Parathyroid adenoma (tissue), 2 donors: ENCODE measurements at regions not wholly inside any gene's neighbourhood (a gene's known extent, or its start where the extent isn't known, plus 50 kb on each side); places are given as distances from the start of the nearest gene placed in this dataset.

Experiments
- H2AFZ ChIP-seq: fragments of 300-600 bp; sonication (generic); one replicate; pipeline ENCODE4 v1.7.0; 2017; ENCODE audit warnings: antibody characterized with exemption, mild to moderate bottlenecking
- H3K27ac ChIP-seq: fragments of 300-600 bp; sonication (generic); one replicate; pipeline ENCODE4 v1.7.0; 2017
- H3K27me3 ChIP-seq: fragments of 300-600 bp; sonication (generic); one replicate; pipeline ENCODE4 v1.7.0; 2017; ENCODE audit warnings: low read length; ENCODE audit not compliant: control insufficient read depth, insufficient read depth
- H3K36me3 ChIP-seq: fragments of 300-600 bp; sonication (generic); one replicate; pipeline ENCODE4 v1.7.0; 2017; ENCODE audit warnings: low read length; ENCODE audit not compliant: control insufficient read depth, insufficient read depth
- H3K4me1 ChIP-seq: fragments of 300-600 bp; sonication (generic); one replicate; pipeline ENCODE4 v1.7.0; 2017; ENCODE audit warnings: control low read depth
- H3K4me2 ChIP-seq: fragments of 300-600 bp; sonication (generic); one replicate; pipeline ENCODE4 v1.7.0; 2017; ENCODE audit warnings: low read length
- H3K4me3 ChIP-seq: fragments of 300-600 bp; sonication (generic); one replicate; pipeline ENCODE4 v1.7.0; 2017; ENCODE audit warnings: low read depth, low read length
- H3K79me2 ChIP-seq: fragments of 300-600 bp; sonication (generic); one replicate; pipeline ENCODE4 v1.7.0; 2017; ENCODE audit warnings: control low read depth
- H3K9ac ChIP-seq: fragments of 300-600 bp; sonication (generic); one replicate; pipeline ENCODE4 v1.7.0; 2017; ENCODE audit warnings: mild to moderate bottlenecking
- H3K9me3 ChIP-seq: fragments of 300-600 bp; sonication (generic); one replicate; pipeline ENCODE4 v1.7.0; 2017; ENCODE audit warnings: low read length; ENCODE audit not compliant: control insufficient read depth
- CTCF ChIP-seq: fragments of 300-600 bp; sonication (generic); IDR thresholded peaks from one replicate; pipeline ENCODE4 v1.7.0; 2017; ENCODE audit warnings: antibody characterized with exemption, mild to moderate bottlenecking
- donor health status: primary hyperparathyroidism.

GRCh38 chr11:104625246-104625645 lies 273.0 kb downstream of the CASP12 start:
- TF ChIP-seq CTCF: no peak
- H3K36me3 ChIP-seq: no peaks in the 10 kb centered on the region
- H3K27ac ChIP-seq: no peak overlapping the region
- no peaks in the 10 kb centered on the region for H3K27me3 ChIP-seq
- no peak overlapping the region for H2AFZ ChIP-seq
- H3K9ac ChIP-seq: no peak overlapping the region
- no peaks in the 10 kb centered on the region for H3K9me3 ChIP-seq
- no peak overlapping the region for H3K4me2 ChIP-seq
- H3K4me1 ChIP-seq: no peaks in the 10 kb centered on the region
- no peaks in the 10 kb centered on the region for H3K79me2 ChIP-seq
- no peak overlapping the region for H3K4me3 ChIP-seq

GRCh38 chr11:104624021-104624420 lies 274.2 kb downstream of the CASP12 start:
- Histone ChIP-seq H3K9me3 (no peaks in the 10 kb centered on the region), H3K79me2 (no peaks in the 10 kb centered on the region), H3K4me3 (no peak overlapping the region), H3K36me3 (no peaks in the 10 kb centered on the region), H3K9ac (no peak overlapping the region), H3K4me1 (no peaks in the 10 kb centered on the region), H3K4me2 (no peak overlapping the region), H3K27ac (no peak overlapping the region), H2AFZ (no peak overlapping the region), H3K27me3 (no peaks in the 10 kb centered on the region)
- TF ChIP-seq CTCF: no peak

- H3K79me2 ChIP-seq: no peaks in the 10 kb centered on the region
- no peak overlapping the region for H3K27ac ChIP-seq
- H3K4me2 ChIP-seq: no peak overlapping the region
- H3K9me3 ChIP-seq: no peaks in the 10 kb centered on the region
- no peak overlapping the region for H3K9ac ChIP-seq
- H2AFZ ChIP-seq: no peak overlapping the region
- TF ChIP-seq CTCF: no peak
- H3K36me3 ChIP-seq: no peaks in the 10 kb centered on the region
- no peaks in the 10 kb centered on the region for H3K4me1 ChIP-seq
- H3K4me3 ChIP-seq: no peak overlapping the region
- H3K27me3 ChIP-seq: no peaks in the 10 kb centered on the region
These were observed 274.7 kb downstream of the CASP12 start for GRCh38 chr11:104623518-104623917.

- Histone ChIP-seq H3K79me2 (no peaks in the 10 kb centered on the region), H3K9ac (no peak overlapping the region), H3K4me2 (no peak overlapping the region), H3K27me3 (no peaks in the 10 kb centered on the region), H3K27ac (no peak overlapping the region), H3K4me3 (no peak overlapping the region), H3K36me3 (no peaks in the 10 kb centered on the region), H2AFZ (no peak overlapping the region), H3K9me3 (no peaks in the 10 kb centered on the region), H3K4me1 (no peaks in the 10 kb centered on the region)
- no peak for TF ChIP-seq CTCF
These were observed 277.3 kb downstream of the CASP12 start for GRCh38 chr11:104620991-104621390.

GRCh38 chr11:104619751-104620150 lies 278.5 kb downstream of the CASP12 start:
- no peaks in the 10 kb centered on the region for H3K27me3 ChIP-seq
- no peak overlapping the region for H3K4me2 ChIP-seq
- no peak overlapping the region for H3K4me3 ChIP-seq
- no peak for TF ChIP-seq CTCF
- no peaks in the 10 kb centered on the region for H3K79me2 ChIP-seq
- H3K36me3 ChIP-seq: no peaks in the 10 kb centered on the region
- H3K4me1 ChIP-seq: no peaks in the 10 kb centered on the region
- no peak overlapping the region for H2AFZ ChIP-seq
- H3K9ac ChIP-seq: no peak overlapping the region
- H3K9me3 ChIP-seq: no peaks in the 10 kb centered on the region
- no peak overlapping the region for H3K27ac ChIP-seq
